Activated CD8-positive, alpha-beta memory T cell treated with anti-CD3 and anti-CD28 coated beads for 24 hours (primary cell): ENCODE measurements at regions not wholly inside any gene's neighbourhood (a gene's known extent, or its start where the extent isn't known, plus 50 kb on each side); places are given as distances from the start of the nearest gene placed in this dataset.

Experiments
- DNase-seq: peaks from one replicate; pipeline ENCODE4 v3.0.0-alpha.2; 2020

DNA sequence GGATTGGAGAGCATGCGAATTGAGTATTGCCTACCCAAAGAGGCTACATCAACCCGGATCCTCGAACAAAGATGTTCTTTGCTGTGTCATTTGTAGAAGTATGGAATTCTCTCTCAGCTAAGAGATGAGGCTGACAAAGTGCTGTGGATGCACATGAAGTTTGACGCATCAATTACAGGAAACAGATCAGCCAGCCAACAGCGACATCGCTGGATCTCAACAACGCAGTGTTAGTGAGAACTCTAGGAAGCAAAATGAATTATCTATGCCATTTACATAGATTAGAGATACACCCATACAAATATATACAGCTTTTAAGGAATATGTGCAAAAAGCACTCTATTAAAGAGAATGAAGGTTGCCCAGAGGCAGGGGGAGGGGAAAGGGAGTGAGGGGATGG lies 160.6 kb upstream of the RGMA start:
- DNase-seq: no peak

DNA sequence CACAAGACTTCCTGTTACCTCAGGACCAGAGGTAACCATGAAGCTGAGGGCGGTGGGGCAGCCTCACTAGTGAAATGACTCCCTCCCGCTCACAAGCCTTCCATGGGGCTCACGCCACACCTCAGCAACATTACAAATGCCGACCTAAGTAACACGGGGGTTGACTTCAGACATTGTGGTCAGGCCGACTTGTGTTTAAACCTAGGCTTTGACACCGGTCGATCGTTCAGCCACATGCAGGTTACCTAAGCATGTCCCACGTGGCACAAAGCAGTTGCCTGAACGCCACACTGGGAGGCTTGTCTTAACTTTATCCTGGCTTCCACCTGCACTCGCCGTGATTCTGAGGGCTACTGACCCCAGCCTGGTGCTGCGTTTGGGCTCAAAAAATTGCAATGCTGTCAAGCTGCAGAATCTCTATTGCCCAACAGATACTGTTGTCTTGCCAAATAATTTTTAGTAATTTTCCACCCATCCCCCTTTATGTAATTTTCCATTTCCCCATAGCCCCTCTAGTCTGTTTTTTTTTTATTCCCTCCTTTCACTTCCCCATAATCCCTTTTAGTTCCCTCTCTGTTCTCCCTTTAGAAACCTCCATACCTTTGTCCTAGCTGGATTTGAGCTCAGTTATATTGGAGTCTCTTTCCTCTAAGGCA lies 158.6 kb upstream of the RGMA start:
- DNase-seq: no peak

GRCh38 chr15:93246266-93247242 lies 157.5 kb upstream of the RGMA start:
- DNase-seq: no peak

GRCh38 chr15:93245661-93246042 lies 156.6 kb upstream of the RGMA start:
- peak; percentile 32 for DNase-seq

GRCh38 chr15:93244696-93245660 lies 156.0 kb upstream of the RGMA start:
- peak; percentile 1 for DNase-seq

DNA sequence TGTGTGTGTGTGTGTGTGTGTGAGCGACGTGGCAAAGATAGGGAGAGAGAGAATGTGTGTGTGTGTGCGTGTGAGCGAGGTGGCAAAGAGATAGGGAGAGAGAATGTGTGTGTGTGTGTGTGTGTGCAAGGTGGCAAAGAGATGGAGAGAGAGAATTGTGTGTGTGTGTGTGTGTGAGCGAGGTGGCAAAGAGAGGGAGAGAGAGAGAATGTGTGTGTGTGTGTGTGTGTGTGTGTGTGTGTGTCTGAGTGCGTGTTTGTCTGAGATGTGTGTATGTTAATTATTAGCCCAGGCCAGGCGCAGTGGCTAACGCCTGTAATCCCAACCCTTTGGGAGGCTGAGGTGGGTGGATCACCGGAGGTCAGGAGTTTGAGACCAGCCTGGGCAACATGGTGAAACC lies 154.6 kb upstream of the RGMA start:
- no peak for DNase-seq

- peak; percentile 37 for DNase-seq
Measured at GRCh38 chr15:93241696-93242585, 152.9 kb upstream of the RGMA start.

DNA sequence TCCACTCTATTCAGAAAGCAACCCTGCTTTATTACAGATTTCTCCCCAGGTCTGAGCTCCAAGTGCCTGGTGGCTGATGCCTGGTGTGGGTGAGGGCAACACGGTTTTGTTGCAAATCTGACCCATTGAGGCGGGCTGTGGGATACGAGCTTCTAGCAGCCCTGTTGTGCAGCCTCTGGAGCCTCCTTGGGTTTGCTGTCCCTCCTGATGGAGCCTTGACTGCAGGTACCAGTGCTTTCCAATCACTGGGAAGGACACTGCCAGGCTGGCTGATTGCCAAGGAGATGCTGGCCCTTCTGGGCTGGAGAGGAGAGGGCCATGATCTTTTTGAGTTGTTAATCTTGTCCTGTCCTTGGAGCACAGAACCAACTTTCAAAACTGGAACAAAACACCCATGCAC lies 151.0 kb upstream of the RGMA start:
- DNase-seq: no peak

- no peak for DNase-seq
Measured at GRCh38 chr15:93239591-93239990, 150.6 kb upstream of the RGMA start.

GRCh38 chr15:93238641-93239040 lies 149.6 kb upstream of the RGMA start:
- DNase-seq: no peak

GRCh38 chr15:93235926-93236780 lies 147.1 kb upstream of the RGMA start:
- DNase-seq: no peak

DNA sequence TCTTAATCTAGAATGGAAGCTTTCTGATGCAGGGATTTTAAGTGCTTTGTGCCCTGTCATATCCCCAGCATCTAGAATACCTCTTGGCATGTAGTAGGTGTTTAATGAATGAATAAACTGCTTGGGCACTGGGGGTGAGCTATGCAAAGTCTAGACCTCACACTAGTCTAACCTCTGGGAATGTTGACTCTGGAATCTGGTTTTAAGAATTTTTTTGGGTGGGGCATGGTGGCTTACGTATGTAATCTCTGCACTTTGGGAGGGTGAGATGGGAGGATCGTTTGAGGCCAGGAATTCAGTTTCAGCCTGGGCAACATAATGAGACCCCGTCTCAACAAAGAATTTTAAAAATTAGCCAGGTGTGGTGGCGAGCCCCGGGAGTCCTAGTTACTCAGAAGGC lies 146.3 kb upstream of the RGMA start:
- no peak for DNase-seq

- DNase-seq: no peak
Measured at GRCh38 chr15:93233710-93234109, 144.7 kb upstream of the RGMA start.

GRCh38 chr15:93232845-93233244 lies 143.8 kb upstream of the RGMA start:
- no peak for DNase-seq

GRCh38 chr15:93231994-93232393 lies 143.0 kb upstream of the RGMA start:
- DNase-seq: no peak

DNA sequence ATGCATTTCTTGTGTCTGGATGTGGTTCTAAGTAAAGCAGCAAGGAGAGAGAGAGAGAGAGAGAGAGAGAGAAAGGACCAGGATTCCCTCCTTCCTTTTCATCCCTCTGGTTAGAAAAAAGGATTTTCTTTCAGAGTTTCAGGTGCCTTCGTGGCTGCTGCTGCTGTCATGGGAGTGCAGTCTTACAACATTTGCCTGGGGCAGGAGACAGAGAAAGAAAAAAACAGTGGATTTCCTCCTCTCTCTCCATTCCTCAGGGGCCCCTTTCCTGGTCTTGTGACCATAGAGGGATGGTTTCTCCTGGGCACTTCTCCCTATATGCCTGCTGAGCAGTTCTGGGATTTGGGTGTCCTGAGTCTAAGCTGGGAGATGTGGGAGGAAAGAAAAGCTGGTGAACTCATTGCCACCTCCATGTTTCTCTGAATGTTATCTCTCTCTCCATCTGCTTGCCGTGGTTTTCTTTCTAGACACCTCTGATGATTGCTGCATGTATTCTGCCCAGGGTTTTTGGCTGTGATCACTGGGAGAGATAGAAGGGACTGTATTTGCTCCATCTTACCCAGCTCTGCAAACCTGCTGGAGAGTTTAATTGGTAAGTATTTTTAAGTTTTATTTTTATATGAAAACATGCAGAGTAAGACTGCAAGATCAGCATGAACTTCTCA lies 142.4 kb upstream of the RGMA start:
- DNase-seq: no peak

DNA sequence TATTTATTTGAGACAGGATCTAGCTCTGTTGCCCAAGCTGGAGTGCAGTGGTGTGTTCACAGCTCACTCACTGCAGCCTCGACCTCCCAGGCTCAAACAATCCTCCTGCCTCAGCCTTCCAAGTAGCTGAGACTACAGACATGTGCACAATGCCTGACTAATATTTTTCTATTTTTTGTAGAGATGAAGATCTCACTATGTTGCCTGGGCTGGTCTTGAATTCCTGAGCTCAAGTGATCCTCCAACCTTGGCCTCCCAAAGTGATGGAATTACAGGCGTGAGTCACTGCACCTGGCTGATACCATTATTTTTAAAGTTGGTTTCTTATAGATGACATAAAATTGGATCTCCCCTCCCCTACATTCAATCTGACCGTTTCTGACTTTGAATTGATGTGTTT lies 139.5 kb upstream of the RGMA start:
- no peak for DNase-seq

DNA sequence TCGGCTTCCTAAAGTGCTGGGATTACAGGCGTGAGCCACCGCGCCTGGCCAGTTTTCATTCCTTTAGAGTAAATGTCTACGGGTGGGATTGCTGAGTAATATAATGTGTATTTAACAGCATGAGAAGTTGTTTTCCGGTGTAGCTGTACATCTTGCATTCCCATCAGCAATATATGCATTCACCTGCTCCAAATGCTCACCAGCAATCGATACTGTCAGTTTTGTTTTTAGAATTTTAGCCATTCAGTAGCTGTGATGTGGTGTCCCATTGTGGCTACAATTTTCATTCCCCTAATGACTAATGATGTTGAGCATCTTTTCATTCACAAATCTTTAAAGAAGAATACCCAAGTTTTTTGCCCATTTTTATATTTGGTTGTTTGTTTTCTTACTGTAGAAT lies 134.8 kb upstream of the RGMA start:
- no peak for DNase-seq

GRCh38 chr15:93221759-93222158 lies 132.7 kb upstream of the RGMA start:
- no peak for DNase-seq

- no peak for DNase-seq
Measured at GRCh38 chr15:93219859-93220420, 130.9 kb upstream of the RGMA start.
